HG02840 (cell line): ENCODE measurements at regions not wholly inside any gene's neighbourhood (a gene's known extent, or its start where the extent isn't known, plus 50 kb on each side); places are given as distances from the start of the nearest gene placed in this dataset.

Experiments used
- ATAC-seq: cut with Tn5 transposase; IDR thresholded peaks from one replicate; pipeline ENCODE4 v1.9.1; 2021; ENCODE audit warnings: mild to moderate bottlenecking, moderate library complexity, moderate number of reproducible peaks; ENCODE audit not compliant: unreplicated experiment, low FRiP score

GRCh38 chr14:28704153-28704552, 62.4 kb upstream of the FOXG1 start:
- ATAC-seq, result no peak

- ATAC-seq, result no peak
These were observed 58.8 kb upstream of the FOXG1 start for GRCh38 chr14:28707814-28708213.

DNA sequence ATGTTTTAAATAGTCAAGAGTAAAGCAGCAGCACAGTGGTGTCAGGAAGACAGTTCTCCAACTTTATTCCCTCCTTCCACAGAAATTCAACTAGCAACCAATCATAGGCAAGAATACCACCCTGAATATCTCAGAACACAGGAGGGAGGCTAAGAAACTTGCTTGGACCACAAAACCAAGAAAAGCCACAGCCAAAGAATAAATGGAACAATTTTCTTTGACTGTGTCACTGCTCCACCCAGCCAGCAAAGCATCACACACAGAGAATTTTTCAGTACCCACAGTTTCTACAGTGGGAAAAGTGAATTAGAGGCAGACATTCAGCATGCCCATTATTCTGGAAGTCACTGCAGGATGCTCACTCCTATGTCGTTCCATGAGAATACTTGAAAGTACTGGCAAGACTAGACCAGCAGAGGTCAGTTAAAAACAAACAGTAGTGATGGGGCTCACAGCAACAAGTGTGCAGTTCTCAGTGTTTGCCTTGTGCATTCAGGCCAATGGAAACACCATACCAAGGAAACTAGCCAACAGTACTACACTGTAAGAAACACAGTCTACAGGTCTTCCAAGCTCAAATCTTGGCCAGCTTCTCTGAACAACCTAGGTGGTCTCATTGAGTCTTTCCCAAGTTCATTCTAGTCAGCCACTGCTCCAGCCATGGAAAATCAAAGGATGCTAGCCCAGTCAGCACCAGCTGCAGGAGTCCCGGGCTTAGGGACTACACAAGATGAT, 56.8 kb upstream of the FOXG1 start:
- no peak for ATAC-seq
